Left ventricle myocardium superior (tissue), 1 donor: ENCODE measurements at regions not wholly inside any gene's neighbourhood (a gene's known extent, or its start where the extent isn't known, plus 50 kb on each side); places are given as distances from the start of the nearest gene placed in this dataset.
A peak's percentile ranks its signal among the peaks of the same experiment; 100 is the strongest.

Experiments used
- ATAC-seq: fragments of 200-7000 bp; cut with Tn5 transposase; one replicate; pipeline ENCODE4 v1.9.1; 2020; ENCODE audit warnings: mild to moderate bottlenecking, moderate library complexity
- DNase-seq: peaks from one replicate; pipeline ENCODE4 v3.0.0-alpha.2; 2020
- intact Hi-C: fragments of 100-400 bp; cut with micrococcal nuclease; formaldehyde crosslinking; loops from one replicate; pipeline ENCODE4 v1.11.0; 2022
- donor health status: DM: no; HTN: yes; CAD: no; lungs with severe emphysema.

- intact Hi-C loops: no loop called here
- ATAC-seq (no peak), DNase-seq (no peak)
These were observed 66.4 kb upstream of the ANK3 start for GRCh38 chr10:60456053-60456452.

- intact Hi-C loops: no loop called here
- DNase-seq (no peak), ATAC-seq (peak; percentile 79)
These were observed 64.7 kb upstream of the ANK3 start for GRCh38 chr10:60454336-60454735.

GRCh38 chr10:60453036-60453435 is 63.4 kb upstream of the ANK3 start:
- DNase-seq (no peak), ATAC-seq (no peak)
- intact Hi-C loops: no loop called here

GRCh38 chr10:60450291-60450690 is 60.6 kb upstream of the ANK3 start:
- DNase-seq (no peak), ATAC-seq (no peak)
- intact Hi-C loops: no loop called here

- ATAC-seq (no peak), DNase-seq (no peak)
- intact Hi-C loops: no loop called here
These were observed 58.6 kb upstream of the ANK3 start for GRCh38 chr10:60448246-60448645.

- DNase-seq (no peak), ATAC-seq (peak; percentile 72)
- intact Hi-C loops: no loop called here
These were observed 57.2 kb upstream of the ANK3 start for GRCh38 chr10:60446851-60447250.

GRCh38 chr10:60446070-60446833 is 56.6 kb upstream of the ANK3 start:
- DNase-seq (no peak), ATAC-seq (no peak)
- intact Hi-C loops: no loop called here

GRCh38 chr10:60444494-60445064 is 54.9 kb upstream of the ANK3 start:
- ATAC-seq (no peak), DNase-seq (no peak)
- intact Hi-C loops: loop anchor here (2.0 kb wide), 1 partner anchor 202 kb away; no protein-coding TSS in a partner anchor

- DNase-seq (no peak), ATAC-seq (no peak)
- intact Hi-C loops: no loop called here
These were observed 53.7 kb upstream of the ANK3 start for GRCh38 chr10:60443346-60443745.

- intact Hi-C loops: no loop called here
- ATAC-seq: no peak
- no peak for DNase-seq
These were observed 51.8 kb upstream of the ANK3 start for GRCh38 chr10:60441515-60441914.

- no peak for ATAC-seq
- no peak for DNase-seq
- intact Hi-C loops: loop anchor here (10.0 kb wide), 2 partner anchors 235 to 335 kb away; no protein-coding TSS in a partner anchor
These were observed 50.0 kb upstream of the ANK3 start for GRCh38 chr10:60439641-60440040.
